ENCODE measurements at regions not wholly inside any gene's neighbourhood (a gene's known extent, or its start where the extent isn't known, plus 50 kb on each side); places are given as distances from the start of the nearest gene placed in this dataset.

DNA sequence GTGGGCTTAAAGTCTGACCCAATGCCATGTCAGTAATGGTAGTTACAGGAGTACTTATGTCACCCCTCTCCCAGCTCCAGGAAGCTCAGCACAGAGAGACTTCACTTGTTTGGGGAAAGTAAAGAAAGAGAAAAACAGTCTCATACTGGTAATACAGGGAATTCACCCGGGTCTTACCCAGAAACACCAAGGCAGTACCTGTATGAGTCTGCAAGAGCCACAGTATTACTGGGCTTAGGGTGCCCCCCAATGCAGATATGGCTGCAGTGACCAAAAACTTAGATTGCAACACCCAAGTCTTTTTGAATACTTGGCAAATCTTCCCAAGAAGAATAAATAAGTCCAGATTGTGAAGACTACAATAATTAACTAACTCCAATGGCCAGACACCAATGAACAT, 622.1 kb downstream of the IGSF11 start:
- Mint-ChIP-seq H3K4me1 (ENCODE audit: low read depth) (no peaks in the 10 kb centered on the region), H3K27me3 (no peaks in the 10 kb centered on the region), H3K4me3 (no peak overlapping the region), H3K36me3 (no peaks in the 10 kb centered on the region), H3K27ac (no peak overlapping the region), H3K9me3 (peaks cover 13% of the 10 kb centered on the region)
- CTCF ChIA-PET: no interaction called here
- no peak for DNase-seq
- intact Hi-C loops (cut with micrococcal nuclease): no loop called here
- POLR2A ChIA-PET: no interaction called here

DNA sequence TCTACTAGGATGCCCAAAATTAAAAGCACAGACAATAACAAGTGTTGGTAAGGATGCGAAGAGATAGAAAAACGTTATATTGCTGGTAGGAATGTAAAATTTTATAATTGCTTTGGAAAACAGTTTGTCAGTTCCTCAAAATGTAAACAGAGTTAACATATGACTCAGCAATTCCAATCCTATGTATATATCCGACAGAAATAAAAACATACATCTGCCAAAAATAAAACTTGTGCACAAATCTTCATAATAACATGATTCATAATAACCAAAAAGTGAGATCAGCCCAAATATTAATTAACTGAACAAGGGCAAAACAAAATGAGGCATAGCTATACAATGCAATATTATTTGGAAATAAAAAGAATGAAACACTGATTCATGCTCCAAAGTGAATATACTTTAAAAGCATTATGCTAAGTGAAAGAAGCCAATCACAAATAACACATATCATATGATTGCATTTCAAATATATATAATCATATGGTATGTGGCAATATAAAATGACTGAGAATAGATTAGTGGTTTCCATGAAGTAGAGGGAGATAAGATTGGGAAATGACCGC, 609.3 kb downstream of the IGSF11 start:
- no peak overlapping the region for H3K4me3 Mint-ChIP-seq
- DNase-seq: no peak
- H3K9me3 Mint-ChIP-seq: peaks cover 4% of the 10 kb centered on the region
- no peaks in the 10 kb centered on the region for H3K36me3 Mint-ChIP-seq
- no peak overlapping the region for H3K27ac Mint-ChIP-seq
- no peaks in the 10 kb centered on the region for H3K4me1 Mint-ChIP-seq (ENCODE audit: low read depth)
- no peaks in the 10 kb centered on the region for H3K27me3 Mint-ChIP-seq
- CTCF ChIA-PET: no interaction called here
- POLR2A ChIA-PET: no interaction called here
- intact Hi-C loops (cut with micrococcal nuclease): no loop called here

DNA sequence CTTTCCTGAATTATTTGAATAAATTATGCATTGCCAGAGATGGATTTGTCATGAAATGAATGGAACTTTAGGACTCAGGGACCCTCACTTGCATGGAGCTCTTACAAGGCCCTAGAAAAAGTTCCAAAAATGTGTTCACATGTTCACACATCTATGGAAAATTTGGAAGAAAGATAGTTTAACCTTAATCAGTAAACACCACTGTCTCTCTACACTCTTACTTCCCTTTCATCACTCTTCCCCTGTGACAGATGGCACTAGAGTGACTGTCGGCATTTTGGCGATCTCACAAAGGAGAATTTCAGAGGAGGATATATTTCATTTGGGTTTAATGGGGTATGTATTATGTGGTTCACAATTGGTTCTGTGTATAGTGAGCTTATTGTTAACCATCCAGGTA, 600.8 kb downstream of the IGSF11 start:
- DNase-seq: no peak
- H3K27me3 Mint-ChIP-seq: no peaks in the 10 kb centered on the region
- ChIA-PET POLR2A (no interaction called here), CTCF (no interaction called here)
- H3K27ac Mint-ChIP-seq: no peak overlapping the region
- H3K36me3 Mint-ChIP-seq: no peaks in the 10 kb centered on the region
- intact Hi-C loops (cut with micrococcal nuclease): no loop called here
- peaks cover 5% of the 10 kb centered on the region for H3K9me3 Mint-ChIP-seq
- H3K4me3 Mint-ChIP-seq: no peak overlapping the region
- no peaks in the 10 kb centered on the region for H3K4me1 Mint-ChIP-seq (ENCODE audit: low read depth)

DNA sequence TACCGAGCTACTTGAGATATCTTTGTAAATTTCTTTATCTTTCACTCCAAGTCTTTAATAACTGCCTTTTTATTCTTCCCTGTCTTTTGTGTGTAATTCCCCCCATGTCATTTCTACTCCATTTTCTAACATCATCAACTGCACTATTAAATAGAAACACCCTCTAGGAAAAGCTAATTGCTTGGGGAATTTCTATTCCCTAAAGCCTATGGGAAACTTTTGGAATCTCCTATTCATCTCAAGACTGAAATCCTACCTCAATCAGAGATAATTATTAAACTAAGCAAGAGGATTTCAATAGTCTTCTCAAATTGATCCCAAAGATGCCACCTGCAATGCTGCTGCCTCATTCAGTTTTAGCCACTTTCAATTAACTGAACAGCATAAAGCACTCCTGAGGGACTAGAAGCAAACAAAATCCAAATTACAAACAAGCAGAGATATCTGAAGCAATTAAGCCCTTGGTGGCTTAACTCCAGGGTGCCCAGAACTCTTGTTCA, 598.7 kb downstream of the IGSF11 start:
- CTCF ChIA-PET: no interaction called here
- H3K36me3 Mint-ChIP-seq: no peaks in the 10 kb centered on the region
- intact Hi-C loops (cut with micrococcal nuclease): no loop called here
- no peaks in the 10 kb centered on the region for H3K4me1 Mint-ChIP-seq (ENCODE audit: low read depth)
- peaks cover 5% of the 10 kb centered on the region for H3K9me3 Mint-ChIP-seq
- H3K27me3 Mint-ChIP-seq: no peaks in the 10 kb centered on the region
- DNase-seq: no peak
- POLR2A ChIA-PET: no interaction called here
- H3K27ac Mint-ChIP-seq: no peak overlapping the region
- H3K4me3 Mint-ChIP-seq: no peak overlapping the region

DNA sequence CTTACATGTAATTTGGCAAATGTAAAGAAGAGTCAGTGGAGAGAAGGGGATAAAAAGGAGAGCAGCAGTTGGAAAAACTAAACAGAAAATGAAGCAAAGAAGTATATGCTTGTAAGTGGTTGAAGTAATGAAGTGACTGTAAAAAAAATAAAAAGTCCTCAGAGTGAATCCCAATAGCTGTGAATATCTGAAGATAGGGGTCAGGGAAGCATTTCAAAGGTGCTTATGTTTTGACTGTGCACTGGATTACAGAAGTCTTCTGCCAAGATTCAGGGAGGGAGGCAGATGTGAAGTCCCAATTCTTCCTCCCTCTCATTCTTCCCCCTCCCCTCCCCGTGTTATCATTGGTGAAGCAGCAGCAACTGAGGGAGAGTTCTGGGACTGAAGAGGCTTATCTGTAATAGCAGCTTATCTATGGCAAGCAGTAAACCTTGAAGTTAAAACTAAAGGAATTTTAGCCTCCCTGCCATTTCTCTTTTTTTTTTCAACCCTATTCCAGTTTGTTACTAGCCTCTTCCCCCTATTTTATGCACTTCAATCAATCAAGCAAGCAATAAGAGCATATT, 597.9 kb downstream of the IGSF11 start:
- H3K4me1 Mint-ChIP-seq (ENCODE audit: low read depth): no peaks in the 10 kb centered on the region
- CTCF ChIA-PET: no interaction called here
- H3K27me3 Mint-ChIP-seq: no peaks in the 10 kb centered on the region
- H3K4me3 Mint-ChIP-seq: no peak overlapping the region
- peaks cover 4% of the 10 kb centered on the region for H3K9me3 Mint-ChIP-seq
- no peak for DNase-seq
- H3K36me3 Mint-ChIP-seq: no peaks in the 10 kb centered on the region
- intact Hi-C loops (cut with micrococcal nuclease): no loop called here
- H3K27ac Mint-ChIP-seq: no peak overlapping the region
- POLR2A ChIA-PET: no interaction called here

DNA sequence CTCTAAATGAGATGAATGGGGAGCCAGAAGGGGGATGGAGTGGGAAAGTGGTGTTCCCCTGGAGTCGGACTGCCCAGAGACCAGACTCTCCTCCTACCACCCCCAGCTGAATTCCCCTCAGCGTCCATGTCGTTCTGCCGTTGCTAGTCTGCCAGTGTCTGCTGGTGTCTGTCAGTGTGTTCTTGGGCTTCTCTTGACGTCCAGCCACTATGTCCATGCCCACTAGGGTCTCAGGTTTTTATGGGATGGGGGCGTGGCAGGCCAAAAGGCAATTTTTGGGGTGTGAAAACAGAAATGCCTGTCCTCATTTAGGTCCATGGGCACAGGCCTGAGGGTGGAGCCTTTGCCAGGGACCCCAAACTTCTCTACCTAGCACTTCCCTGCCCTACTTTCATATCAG, 589.6 kb downstream of the IGSF11 start:
- DNase-seq: no peak
- ChIA-PET CTCF (no interaction called here), POLR2A (no interaction called here)
- no peak overlapping the region for H3K27ac Mint-ChIP-seq
- H3K4me1 Mint-ChIP-seq (ENCODE audit: low read depth): no peaks in the 10 kb centered on the region
- H3K36me3 Mint-ChIP-seq: no peaks in the 10 kb centered on the region
- H3K9me3 Mint-ChIP-seq: peaks cover 14% of the 10 kb centered on the region
- no peaks in the 10 kb centered on the region for H3K27me3 Mint-ChIP-seq
- no peak overlapping the region for H3K4me3 Mint-ChIP-seq
- intact Hi-C loops (cut with micrococcal nuclease): no loop called here

DNA sequence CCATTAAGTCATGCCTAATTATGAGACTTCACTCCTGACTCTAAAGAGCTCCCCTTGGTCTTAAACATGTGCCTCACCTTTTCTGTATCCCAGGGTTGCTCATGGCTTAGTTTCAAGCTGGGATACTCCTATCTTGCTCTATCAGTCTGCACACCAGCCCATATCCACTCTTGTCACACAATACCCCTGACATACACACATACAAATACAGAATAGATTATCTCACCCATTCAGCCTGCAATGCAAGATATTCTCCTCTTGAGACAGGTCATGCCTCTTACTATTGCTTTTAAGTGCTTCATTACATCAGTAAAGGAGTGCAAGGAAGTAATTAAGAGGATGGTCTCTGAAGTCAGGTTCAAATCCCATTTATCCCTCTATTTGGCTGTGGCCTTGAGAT, 587.3 kb downstream of the IGSF11 start:
- DNase-seq: no peak
- Mint-ChIP-seq H3K27ac (no peak overlapping the region), H3K4me3 (no peak overlapping the region), H3K27me3 (no peaks in the 10 kb centered on the region), H3K36me3 (no peaks in the 10 kb centered on the region), H3K4me1 (ENCODE audit: low read depth) (no peaks in the 10 kb centered on the region), H3K9me3 (peaks cover 26% of the 10 kb centered on the region)
- ChIA-PET POLR2A (no interaction called here), CTCF (no interaction called here)
- intact Hi-C loops (cut with micrococcal nuclease): no loop called here

DNA sequence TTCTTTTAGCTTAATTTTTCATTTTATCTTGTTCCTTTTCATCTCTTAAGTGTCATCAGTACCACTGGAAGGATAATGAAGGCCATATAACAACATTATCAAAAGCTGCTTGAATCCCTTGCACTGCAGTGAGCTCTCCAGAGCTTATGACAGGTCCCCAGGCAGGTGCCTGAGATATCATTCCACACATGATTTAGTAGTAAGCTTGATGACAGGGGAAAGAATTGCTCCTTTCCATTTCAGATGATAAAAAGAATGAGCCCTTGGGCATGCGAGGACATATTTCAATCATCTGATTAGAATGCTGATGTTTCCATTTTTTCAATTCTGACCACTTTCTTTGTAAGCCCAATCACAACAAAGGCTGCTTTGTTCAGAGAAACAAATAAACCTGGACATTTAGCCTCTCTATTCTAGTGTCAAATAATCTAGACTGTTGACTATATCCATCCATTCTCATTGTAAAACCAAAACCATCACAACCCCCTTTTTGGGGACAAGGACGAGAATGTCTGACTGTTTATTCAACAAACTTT, 567.8 kb downstream of the IGSF11 start:
- intact Hi-C loops (cut with micrococcal nuclease): no loop called here
- Mint-ChIP-seq H3K4me1 (ENCODE audit: low read depth) (no peaks in the 10 kb centered on the region), H3K4me3 (no peak overlapping the region), H3K36me3 (no peaks in the 10 kb centered on the region), H3K27me3 (no peaks in the 10 kb centered on the region), H3K27ac (no peak overlapping the region), H3K9me3 (no peaks in the 10 kb centered on the region)
- no peak for DNase-seq
- ChIA-PET CTCF (no interaction called here), POLR2A (no interaction called here)

DNA sequence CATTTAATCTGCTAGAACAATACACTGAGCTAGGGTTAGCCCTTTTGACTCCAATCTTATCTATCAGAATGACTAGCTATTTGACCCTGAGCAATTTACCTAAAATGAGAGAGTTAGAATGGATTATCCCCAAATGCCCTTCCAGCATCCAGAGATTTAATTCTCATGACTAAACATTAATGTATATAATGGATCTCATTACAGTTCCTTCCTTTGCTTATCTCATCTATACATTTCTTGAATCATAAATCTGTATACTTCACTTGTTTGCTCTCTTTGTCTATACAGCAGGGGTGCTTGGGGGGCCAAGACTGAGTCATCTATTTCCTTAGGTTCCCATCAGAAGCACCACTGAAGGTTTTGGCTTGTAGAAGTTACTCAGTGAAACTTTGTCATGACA, 565.8 kb downstream of the IGSF11 start:
- Mint-ChIP-seq H3K4me1 (ENCODE audit: low read depth) (no peaks in the 10 kb centered on the region), H3K4me3 (no peak overlapping the region), H3K27ac (no peak overlapping the region), H3K9me3 (peaks cover 1% of the 10 kb centered on the region), H3K36me3 (no peaks in the 10 kb centered on the region), H3K27me3 (no peaks in the 10 kb centered on the region)
- intact Hi-C loops (cut with micrococcal nuclease): no loop called here
- DNase-seq: no peak
- POLR2A ChIA-PET: no interaction called here
- CTCF ChIA-PET: no interaction called here

DNA sequence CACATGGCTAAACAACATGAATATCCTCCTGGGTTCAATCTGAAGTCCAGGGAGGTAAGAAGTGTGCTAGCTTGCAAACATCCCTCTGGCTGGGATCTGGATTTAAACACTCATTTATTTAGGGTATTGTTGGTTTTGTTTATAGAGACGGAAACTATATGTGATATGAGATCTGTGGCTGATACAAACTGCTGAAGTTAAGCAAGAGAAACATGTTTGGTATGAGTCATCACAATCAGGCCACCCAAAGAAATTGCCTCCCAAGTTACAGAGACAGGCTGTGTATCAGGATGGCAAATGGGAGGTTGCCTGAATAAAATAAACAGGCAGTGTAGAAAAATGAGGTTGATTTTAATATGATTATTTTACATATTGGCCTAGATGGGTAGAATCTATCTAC, 562.1 kb downstream of the IGSF11 start:
- Mint-ChIP-seq H3K9me3 (peaks cover 1% of the 10 kb centered on the region), H3K27me3 (no peaks in the 10 kb centered on the region), H3K4me1 (ENCODE audit: low read depth) (no peaks in the 10 kb centered on the region), H3K36me3 (no peaks in the 10 kb centered on the region), H3K4me3 (no peak overlapping the region), H3K27ac (no peak overlapping the region)
- POLR2A ChIA-PET: no interaction called here
- intact Hi-C loops (cut with micrococcal nuclease): no loop called here
- no peak for DNase-seq
- CTCF ChIA-PET: no interaction called here

DNA sequence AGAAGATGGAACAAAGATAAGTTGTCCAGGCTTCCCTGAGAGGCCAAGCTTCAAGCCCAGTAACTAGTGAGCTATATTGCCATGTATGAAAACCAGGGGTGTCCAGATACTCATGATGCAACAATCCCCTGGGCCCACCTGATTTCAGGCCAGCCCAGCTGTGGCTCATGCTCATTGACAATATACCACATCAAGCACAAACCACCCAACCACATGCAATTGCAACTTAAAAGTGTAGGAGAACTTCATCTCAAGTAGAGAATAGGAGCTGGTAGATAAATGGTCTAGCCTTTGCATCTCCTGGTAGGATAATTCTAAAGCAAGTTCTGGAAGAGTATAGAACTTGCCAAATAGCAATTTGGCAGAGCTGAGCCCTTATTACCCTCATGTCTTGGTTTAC, 561.3 kb downstream of the IGSF11 start:
- CTCF ChIA-PET: no interaction called here
- H3K4me1 Mint-ChIP-seq (ENCODE audit: low read depth): no peaks in the 10 kb centered on the region
- intact Hi-C loops (cut with micrococcal nuclease): no loop called here
- H3K27me3 Mint-ChIP-seq: no peaks in the 10 kb centered on the region
- POLR2A ChIA-PET: no interaction called here
- H3K9me3 Mint-ChIP-seq: peaks cover 1% of the 10 kb centered on the region
- no peak overlapping the region for H3K4me3 Mint-ChIP-seq
- no peaks in the 10 kb centered on the region for H3K36me3 Mint-ChIP-seq
- no peak overlapping the region for H3K27ac Mint-ChIP-seq
- DNase-seq: no peak

DNA sequence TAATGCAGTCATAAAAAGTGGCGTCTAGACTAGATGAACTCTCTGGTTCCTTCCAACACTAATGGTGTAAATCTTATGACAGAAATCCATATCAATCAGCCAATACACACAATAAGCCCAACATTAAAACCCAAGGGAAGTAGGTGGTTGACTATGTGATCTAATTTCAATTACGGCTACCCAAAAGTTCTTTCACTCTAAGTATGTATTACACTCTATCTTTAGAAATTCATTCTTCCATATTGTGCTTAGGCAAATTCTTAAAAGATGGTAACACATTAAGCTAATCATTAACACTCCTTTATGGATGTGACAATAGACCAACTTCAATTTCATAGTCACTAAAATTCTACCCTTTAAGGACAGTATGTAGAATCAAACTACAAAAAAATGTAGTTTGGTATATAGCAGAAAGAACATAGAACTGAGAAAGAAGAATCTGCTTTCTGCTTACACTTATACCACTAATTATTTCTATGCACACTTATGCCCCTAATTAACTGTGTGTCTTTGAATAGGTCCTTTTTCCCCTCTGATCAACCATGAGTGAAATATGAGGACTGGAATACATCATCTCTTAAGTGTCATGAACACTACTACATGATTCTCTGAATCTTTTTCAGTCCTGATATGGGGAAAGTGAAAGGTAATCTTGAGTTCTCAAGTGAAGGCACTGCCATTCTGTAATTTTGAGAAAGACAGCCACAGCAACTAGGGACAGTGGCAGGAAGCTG, 557.6 kb downstream of the IGSF11 start:
- DNase-seq: no peak
- Mint-ChIP-seq H3K9me3 (peaks cover 1% of the 10 kb centered on the region), H3K4me3 (no peak overlapping the region), H3K27ac (no peak overlapping the region), H3K27me3 (no peaks in the 10 kb centered on the region), H3K4me1 (ENCODE audit: low read depth) (no peaks in the 10 kb centered on the region), H3K36me3 (no peaks in the 10 kb centered on the region)
- POLR2A ChIA-PET: no interaction called here
- CTCF ChIA-PET: no interaction called here
- intact Hi-C loops (cut with micrococcal nuclease): no loop called here

DNA sequence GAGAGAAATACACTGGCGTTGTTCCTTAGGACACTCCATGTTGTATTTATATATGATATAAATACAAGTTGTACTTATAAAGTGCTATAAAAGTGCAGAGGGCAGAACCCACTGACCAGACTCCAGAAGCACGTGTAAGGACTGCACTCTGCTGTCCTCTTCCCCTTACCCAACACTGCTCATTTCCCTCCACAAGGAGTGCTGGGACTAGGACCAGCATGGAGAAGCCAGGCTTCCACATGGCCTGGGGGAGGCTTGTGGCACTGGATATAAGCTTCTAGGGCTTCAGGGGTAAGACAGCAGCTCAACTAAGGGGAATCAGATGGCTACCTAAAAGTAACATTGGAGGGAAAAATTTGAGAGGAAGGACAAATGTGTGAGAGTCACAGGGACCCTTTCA, 556.9 kb downstream of the IGSF11 start:
- CTCF ChIA-PET: no interaction called here
- Mint-ChIP-seq H3K9me3 (peaks cover 1% of the 10 kb centered on the region), H3K36me3 (no peaks in the 10 kb centered on the region), H3K27ac (no peak overlapping the region), H3K27me3 (no peaks in the 10 kb centered on the region), H3K4me1 (ENCODE audit: low read depth) (no peaks in the 10 kb centered on the region), H3K4me3 (no peak overlapping the region)
- intact Hi-C loops (cut with micrococcal nuclease): no loop called here
- DNase-seq: no peak
- POLR2A ChIA-PET: no interaction called here
